22Rv1 (cell line): ENCODE measurements at regions not wholly inside any gene's neighbourhood (a gene's known extent, or its start where the extent isn't known, plus 50 kb on each side); places are given as distances from the start of the nearest gene placed in this dataset.

ENCODE experiments used
- H3K27ac ChIP-seq: fragments of 450-650 bp; 2 replicates; pipeline ENCODE4 v1.5.1; 2017
- ZFX ChIP-seq: fragments of 450-650 bp; IDR thresholded peaks from 2 replicates; pipeline ENCODE4 v1.6.1; 2017; ENCODE audit warnings: antibody characterized with exemption, borderline replicate concordance
- TF ChIP-seq, protein P1 (sequence below): fragments of 450-650 bp; IDR thresholded peaks from 2 replicates; pipeline ENCODE4 v1.5.1; 2017; ENCODE audit warnings: mild to moderate bottlenecking

DNA sequence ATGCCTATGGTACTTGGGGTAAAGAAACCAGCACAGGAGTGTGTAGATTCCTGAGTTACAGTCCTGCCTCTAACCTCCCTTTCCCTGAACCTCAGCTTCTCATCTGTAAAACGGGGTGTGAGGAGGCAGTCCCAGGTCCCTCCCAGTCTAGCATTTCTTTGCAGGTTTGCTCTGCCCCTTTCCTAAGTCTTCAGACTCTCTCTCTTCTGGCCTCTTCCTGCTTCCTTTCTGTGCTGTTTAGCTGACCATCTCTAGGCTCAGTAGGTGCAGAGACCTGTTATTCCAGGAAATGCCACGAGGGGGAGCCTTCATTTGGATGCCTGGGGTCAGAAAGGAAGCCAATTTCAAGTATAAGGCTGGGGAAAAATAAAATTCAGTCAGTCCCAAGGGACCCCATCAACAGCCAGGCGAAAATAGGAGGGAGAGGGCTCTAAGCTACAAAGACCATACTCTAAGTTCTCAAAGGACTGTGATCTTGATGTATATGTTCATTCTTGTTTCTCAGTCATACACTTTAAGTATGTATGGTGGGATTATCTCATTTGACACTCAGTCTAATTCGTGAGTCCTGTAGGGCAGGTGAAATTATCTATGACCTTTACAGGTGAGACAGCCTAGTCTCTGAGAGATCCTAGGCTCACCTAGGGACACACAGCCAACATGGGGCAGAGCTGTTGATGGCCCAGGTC, 89.1 kb downstream of the NCR2 start:
- TF ChIP-seq, protein P1, sequence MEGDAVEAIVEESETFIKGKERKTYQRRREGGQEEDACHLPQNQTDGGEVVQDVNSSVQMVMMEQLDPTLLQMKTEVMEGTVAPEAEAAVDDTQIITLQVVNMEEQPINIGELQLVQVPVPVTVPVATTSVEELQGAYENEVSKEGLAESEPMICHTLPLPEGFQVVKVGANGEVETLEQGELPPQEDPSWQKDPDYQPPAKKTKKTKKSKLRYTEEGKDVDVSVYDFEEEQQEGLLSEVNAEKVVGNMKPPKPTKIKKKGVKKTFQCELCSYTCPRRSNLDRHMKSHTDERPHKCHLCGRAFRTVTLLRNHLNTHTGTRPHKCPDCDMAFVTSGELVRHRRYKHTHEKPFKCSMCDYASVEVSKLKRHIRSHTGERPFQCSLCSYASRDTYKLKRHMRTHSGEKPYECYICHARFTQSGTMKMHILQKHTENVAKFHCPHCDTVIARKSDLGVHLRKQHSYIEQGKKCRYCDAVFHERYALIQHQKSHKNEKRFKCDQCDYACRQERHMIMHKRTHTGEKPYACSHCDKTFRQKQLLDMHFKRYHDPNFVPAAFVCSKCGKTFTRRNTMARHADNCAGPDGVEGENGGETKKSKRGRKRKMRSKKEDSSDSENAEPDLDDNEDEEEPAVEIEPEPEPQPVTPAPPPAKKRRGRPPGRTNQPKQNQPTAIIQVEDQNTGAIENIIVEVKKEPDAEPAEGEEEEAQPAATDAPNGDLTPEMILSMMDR: peak; percentile 91
- TF ChIP-seq ZFX: no peak
- no peak overlapping the region for H3K27ac ChIP-seq

DNA sequence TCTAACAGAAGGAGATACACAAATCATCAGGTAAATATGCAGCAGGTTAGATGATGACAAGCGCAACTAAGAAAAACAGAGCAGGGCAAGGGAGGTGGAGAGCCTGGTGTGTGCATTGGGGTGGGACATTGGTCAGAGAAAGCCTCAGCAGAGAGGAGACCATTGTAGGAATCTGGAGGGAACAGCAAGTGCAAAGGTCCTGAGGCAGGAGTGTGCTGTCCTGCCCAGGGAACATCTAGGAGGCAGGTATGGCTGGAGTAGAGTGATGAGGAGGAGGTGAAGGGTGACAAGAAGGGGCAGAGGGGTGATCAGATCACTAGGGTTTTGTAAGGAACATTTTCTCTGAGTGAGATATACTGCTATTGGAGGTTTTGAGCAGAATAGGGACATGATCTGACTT, 90.1 kb downstream of the NCR2 start:
- TF ChIP-seq, protein P1: no peak
- no peak for TF ChIP-seq ZFX
- H3K27ac ChIP-seq: no peak overlapping the region

DNA sequence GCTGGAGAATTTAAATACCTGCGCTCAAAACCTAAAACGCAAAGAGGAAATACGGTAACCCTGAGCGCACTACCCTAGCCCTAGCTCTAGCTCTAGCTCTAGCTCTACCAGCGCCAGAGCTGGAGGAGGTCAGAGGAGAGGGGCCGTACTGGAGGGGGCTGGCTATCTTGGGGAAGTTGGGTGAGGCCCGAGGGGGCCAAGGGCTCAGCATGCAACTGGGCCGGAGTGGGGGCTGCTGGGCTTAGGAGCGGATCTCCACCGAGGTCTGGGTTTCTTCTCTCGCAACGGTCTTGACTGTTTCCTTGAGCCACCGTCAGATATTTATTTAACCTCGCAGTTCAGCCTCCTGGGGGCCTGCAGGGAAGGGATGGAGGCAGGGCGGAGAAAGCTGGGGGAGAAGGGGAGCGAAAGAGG, 91.0 kb downstream of the NCR2 start:
- no peak for TF ChIP-seq ZFX
- TF ChIP-seq, protein P1: no peak
- H3K27ac ChIP-seq: no peak overlapping the region

DNA sequence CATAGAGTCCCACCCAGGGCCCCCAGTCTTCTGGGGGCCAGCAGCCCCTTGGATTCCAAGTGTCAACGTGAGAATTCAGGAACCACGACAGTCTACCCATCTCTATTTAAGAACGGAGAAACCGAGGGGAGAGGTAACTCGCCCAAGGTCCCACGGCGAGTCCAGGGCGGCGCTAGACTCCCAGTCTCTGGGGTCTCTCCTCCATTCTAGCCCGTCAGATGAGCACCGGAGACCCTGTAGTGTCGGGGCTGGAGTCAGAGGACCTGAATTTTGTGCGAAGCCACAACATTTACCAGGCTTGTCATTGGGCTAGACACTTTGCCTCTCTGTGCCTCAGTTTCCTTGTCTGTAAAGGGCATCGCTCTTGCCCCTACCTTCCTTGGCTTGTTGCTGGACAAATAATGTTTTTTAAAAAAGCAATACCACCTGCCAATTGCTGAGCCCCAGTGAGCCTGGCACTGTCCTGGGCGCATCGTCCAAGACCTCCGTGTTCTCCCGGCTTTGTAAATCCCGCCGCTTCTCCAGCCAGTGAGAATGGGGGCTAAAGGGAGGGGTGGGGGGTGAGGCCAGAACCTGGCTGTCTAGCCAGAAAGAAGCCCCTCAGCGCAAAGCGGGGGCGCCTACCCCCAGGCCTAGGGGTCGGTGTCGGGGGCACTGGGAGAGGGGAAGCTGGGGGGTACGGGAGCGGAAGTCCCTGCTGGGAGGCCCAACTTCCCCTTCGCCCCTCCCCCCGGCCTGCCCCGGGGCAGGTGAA, 91.7 kb downstream of the NCR2 start:
- H3K27ac ChIP-seq: no peak overlapping the region
- TF ChIP-seq, protein P1: no peak
- TF ChIP-seq ZFX: no peak

DNA sequence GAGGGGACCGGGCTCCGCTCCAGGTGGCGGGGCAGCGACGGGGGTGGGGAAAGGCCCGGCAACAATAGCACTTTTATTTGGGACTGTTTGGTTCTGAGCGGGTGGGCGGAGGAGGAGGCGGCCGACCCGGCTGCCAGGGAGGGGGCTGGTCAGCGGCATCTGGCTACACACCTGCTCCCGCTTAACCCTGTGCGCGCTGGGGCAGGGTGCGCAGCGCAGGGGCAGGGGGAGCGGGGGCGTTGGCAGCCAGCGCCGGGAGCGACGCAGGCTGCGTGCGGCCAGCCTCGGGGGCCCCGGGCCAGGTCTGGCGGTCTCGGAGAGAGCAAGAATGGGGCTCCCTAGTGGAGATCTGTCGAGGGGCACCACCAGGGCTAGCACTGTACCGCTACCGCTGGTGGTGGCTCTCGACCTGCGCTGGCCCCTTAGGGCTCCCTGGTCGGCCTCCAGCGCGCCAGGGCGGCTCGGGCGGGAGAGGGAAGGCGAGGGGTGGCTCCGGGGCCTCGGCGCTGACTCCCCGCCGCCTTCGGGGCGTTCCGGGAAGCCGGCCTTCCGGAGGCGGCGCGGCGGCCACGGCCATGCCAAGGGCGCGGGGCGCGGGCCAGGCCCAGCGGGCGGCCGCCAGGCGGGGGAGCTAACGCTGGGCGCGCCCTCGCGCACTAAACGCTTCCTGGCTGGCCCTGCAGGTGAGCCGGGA, 92.4 kb downstream of the NCR2 start:
- H3K27ac ChIP-seq: peak overlapping the region; percentile 23; the same call in 1 of the 2 replicates
- TF ChIP-seq, protein P1: peak; percentile 41
- no peak for TF ChIP-seq ZFX

DNA sequence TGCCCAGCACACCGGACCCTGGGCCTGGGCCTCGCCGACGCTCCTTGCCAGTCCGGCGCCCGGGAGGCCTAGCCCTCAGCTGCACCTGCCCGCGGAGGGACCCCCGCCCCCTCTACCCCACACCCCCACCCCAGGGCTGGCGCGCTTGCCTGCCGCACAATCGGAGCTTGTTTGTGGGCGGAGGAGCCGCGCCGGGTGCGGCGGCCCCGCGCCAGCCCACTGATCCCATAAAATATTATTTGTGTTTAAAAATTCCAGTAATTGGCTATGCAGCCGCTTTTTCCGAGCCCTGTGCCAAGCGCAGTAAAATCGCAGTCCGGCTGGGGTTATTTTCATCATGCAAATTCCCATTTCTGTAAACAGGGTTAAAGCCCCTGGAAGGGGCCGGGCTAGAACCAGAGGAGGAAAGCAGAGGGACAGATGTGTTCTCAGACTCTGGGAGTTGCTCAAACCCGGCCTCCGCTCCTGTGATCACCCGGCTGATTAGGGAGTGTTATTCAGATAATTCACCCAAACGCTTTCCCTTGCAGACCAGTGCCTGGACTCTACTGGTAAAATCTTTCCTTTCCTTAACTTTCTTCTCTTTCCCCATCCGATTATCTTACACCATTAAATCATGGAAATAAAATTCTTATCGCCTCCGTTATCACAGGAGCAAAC, 93.1 kb downstream of the NCR2 start:
- H3K27ac ChIP-seq: no peak overlapping the region; the same call in 1 of the 2 replicates
- TF ChIP-seq, protein P1: peak; percentile 3
- no peak for TF ChIP-seq ZFX
